SKM-1 (cell line): ENCODE measurements at regions not wholly inside any gene's neighbourhood (a gene's known extent, or its start where the extent isn't known, plus 50 kb on each side); places are given as distances from the start of the nearest gene placed in this dataset.
"Not testable (repeated sequence)": the region's sequence is repeated elsewhere in the genome, so short reads cannot be mapped to it uniquely, and the experiment has no call there.

Source experiments
- DNase-seq: peaks from one replicate; lab custom pipeline; 2025; ENCODE audit not compliant: unreplicated experiment; lab: John Stamatoyannopoulos, UW

DNA sequence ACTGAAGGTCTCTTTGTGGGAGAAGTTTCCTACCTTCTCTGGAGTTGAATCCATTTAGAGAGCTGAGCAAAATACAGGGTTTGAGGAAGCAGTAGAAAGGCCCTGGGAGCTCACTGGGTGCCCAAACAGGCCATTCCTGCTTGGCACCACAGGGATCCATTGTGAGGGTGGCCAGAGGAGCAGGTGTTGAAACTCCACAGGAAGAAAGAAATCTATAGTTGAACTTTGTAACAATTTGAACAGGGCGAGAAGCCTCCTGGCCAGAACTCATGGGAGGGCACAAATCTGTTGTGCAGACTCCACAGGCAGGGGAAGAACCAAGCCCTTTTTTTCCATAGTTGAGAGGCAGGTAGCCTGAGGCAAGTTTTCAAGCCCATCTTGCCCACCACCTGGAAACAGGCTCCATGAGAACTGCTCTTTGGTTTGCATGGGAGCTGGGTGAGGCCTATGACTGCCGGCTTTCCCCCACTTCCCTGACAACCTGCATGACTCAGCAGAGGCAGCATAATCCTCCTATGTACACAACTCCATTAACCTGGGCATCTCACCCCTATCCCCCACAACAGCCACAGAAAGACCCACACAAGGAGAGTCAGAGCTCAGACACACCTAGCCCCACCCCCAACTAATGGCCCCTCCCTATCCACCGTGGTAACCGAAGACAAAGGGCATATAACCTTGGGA is 1053.0 kb downstream of the TSN start:
- DNase-seq: no peak

DNA sequence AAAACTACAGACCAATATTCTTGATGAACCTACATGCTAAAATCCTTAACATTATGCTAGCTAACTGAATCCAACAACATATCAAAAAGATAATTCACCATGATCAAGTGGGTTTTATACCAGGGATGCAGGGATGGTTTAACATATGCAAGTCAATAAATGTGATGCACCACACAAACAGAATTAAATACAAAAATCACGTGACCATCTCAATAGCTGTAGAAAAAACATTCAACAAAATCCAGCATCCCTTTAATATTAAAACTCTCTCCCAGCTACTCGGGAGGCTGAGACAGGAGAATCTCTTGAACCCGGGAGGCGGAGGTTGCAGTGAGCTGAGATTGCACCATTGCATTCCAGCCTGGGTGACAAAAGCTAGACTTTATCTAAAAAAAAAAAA is 1056.8 kb downstream of the TSN start:
- not testable (repeated sequence) for DNase-seq

DNA sequence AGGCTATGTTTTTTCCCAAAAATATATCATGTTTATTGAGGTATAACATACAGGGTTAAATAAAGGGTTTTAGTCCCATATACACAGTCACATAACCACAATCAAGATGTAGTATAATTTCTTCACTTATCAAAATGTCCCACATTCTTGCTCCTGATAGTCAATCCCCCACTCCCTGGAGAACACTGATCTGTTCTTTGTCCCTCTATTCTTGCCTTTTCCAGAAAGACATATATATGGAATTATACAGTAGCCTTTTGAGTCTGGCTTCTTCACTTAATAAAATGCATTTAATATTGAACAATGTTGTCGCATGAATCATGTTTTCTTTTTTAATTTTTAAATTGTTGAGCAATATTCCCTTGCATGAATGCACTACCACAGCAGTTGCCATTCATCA is 1059.7 kb downstream of the TSN start:
- DNase-seq: no peak

DNA sequence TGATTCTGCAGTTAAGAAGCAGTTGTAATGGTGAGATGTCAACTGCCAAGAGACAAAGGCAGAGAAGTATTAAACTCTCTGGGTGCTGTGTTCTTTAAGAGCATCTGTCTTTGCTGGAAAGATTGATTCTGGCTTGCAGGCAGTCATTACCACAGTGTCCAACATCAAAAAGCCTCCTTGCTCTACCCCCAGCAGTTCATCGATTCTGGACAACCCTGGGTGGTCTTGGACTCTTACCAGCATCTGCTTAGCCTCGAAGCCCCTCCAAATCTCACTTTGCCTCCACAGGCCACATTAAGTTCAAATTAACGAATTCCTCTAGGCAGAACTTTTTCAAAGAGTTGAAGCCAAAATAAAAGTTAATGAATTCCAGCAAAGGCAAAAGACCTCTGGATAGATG is 1061.4 kb downstream of the TSN start:
- DNase-seq: no peak

DNA sequence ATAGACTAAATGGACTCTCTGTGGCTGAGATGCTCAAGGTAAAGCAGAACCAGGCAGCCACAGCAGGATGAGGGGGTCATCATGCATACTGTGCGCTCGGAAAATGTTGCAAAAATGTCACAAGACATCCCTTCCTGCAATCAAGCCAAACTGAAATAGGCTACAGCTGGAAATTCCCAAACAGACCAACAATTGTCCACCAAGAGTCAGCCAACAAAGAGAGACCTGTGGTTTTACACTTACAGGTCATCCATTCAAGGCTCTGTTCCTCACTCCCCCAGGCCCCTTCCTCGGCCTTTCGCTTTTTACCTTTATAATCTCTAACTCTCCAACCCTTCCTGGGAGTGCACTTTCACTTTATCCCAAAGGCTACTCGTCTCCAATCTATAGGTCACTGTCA is 1066.9 kb downstream of the TSN start:
- DNase-seq: no peak

DNA sequence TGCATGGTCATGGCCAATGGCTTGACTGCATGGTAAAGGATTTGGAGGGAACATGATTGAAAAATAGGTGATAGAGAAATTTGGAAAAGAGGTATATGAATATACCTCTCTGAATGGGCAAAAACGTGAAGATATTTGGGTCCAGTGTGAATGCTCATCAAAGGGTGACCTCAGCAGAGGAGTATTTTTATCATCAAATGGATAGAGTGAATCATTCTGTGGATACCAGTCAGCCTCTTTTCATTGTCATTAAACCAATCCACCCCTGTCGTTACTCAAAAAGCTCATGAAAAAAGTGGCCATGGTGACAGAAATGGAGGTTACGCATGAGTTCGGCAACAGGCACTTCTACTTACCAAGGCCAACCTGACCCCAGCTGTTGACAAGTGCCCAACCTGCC is 1074.7 kb downstream of the TSN start:
- no peak for DNase-seq

DNA sequence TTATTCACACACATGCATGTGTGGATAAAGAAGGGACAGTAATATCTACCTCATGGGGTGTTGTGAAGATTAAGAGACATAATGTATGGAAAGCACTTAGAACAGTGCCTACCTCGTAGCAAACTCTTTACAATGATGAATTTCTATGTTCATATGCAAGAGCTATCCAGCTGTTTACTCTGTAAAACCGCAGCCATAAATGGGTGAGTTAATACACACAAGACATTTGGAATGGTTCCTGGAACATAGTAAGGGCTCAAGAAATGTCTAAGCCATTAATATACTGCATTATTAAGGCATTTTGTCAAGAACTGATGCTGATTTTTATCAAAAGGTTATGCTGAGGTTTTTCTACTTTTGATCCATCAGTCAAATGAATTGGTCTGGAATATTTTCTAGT is 1076.2 kb downstream of the TSN start:
- no peak for DNase-seq

DNA sequence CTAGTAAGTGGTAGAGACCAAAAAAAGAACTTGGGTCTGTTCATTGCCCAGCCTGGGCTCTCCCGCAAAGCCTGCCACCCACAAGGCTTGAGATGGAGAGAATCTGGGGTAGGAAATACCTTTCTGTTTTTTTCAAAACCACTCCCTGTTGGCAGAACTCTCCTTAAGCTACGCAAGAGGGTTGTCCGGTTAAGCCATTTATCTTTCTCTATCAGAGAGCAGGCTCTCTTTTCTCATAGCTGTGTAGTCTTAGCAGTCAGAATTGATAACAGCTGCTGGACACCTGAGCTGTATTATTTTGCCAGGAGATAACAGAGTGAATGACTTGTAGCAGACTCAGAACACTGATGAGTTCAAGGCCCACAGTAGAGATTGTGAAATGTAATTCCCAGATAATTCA is 1088.1 kb downstream of the TSN start:
- DNase-seq: no peak

DNA sequence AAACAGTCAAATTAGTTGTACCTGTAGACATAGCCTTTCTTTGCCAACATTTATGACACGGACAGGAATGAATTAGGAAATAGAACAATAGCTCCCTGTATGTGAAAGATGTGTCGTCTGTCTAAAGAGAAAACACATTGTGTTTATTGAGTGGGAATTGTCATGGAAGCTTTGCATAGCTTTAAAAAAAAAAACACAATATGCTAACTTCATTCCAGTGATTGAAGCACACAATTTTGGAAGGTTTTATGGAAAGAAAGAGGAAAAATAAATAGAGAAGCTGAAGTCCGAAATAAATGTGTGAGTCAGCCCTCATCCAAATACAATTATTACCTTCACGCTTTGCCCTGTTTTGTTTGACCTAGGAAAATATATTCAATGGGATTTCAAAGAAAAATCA is 1095.7 kb downstream of the TSN start:
- DNase-seq: no peak

DNA sequence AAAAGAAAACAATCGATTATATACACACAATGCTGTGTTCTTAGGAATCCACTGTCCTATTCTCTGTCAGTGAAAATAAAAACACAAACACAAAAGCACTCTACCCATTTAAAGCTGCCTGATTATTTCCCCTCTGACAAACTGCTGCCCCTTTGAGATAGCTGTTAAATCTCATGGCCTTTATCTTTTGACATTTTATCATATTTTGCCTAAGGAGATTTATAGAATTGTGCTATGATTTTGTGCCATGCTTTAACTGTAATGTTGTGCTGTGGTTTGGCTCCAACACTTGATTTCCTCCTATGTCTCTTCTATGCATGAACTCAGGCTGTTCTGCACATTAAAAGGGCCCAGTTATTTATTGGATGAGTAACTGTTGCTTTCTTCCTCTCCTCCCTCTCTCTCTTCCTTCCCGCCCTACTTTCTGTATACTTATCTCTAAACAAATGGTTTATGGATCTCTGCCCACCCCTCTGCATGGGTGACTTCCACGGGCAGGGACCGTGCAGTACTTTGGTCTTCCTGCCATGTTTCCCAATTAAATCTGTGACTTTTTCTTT is 1096.6 kb downstream of the TSN start:
- no peak for DNase-seq

DNA sequence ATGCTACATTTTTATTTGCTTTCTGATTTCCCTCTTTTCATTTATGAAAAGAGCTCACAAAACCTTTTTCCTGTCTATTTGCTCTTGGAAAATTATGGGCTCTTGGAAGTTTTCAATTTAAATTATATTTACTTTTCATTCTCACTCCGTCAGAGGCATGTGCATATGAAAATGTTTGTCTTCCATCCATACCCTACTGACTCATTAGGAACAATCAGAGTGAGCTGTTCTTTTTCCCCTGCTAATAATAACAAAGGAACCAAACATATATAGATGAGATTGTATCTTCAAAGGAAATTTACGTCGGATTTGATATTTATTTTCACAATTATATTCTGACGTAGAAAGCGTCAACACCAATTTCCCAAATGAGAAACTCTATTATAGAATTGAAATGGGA is 1101.2 kb downstream of the TSN start:
- no peak for DNase-seq

DNA sequence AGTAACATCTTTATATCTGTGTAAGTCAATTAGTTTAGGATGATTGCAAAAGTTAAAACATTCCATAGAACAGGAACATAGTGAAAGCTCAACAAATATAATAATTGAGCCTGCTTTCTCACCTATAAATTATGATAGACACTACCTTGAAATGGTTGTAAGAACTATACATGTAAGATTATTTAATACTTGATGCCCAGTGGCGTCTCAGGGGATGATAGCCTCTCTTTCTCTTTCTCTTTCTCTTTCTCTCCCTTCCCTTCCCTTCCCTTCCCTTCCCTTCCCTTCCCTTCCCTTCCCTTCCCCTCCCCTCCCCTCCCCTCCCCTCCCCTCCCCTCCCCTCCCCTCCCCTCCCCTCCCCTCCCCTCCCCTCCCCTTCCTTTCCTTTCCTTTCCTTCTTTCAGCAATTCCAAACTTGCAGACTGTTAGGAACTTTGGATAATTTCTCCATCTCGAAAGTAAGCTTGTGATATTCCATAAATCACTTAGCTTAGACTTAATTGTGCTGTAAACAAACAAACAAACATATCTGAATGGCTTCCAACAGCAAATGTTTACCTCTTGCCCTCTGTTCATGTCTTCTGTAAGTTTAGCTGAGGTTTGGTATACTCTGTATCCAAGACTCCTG is 1102.7 kb downstream of the TSN start:
- DNase-seq: no peak

DNA sequence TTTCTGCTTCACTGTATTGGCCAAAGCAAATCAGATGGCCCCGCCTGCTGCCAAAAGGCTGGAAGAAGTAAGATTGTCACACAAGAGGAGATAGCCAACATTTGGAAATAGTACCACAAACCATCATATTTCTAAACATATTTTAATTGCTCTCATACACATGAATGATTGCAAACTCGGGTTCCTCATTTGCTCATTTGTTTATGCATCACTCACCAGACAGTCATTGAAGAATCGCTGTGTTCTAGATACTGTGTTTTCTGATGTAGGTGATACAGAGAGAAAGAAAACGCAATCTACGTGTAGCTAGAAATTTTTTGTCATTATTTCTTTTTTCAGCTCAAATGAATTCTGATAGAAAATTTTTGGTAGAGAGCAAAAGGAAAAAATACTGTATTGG is 1103.4 kb downstream of the TSN start:
- no peak for DNase-seq

DNA sequence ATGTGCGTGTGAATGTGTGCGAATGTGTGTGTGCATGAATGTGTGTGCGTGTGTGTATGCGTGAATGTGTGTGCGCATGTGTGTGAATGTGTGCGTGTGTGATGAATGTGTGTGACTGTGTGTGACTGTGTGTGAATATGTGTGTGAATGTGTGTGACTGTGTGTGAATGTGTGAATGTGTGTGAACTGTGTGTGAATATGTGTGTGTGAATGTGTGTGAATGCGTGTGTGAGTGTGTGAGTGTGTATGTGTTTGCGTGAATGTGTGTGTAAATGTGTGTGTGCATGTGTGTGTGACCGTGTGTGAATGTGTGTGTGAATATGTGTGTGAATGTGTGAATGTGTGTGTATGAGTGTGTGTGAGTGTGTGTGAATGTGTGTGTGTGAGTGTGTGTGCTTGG is 1103.8 kb downstream of the TSN start:
- no peak for DNase-seq

DNA sequence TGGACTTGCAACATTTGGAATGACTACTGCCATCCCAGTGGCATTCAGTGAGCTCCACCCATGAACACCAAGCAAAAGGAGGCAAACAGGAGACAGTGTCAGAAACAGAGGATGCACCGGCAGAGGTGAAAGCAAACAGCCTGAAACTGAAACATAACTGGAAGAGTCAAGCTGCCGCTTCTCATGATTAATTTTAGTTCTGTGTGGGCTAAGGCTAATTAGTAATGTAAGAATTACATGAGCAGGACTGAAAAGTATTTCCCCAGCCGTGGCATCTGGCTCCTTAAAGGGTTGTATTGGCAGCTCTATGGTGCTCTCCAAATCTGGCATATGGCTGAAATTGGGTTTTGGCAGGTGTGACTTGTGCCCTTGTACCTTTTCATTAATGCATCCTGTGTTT is 1108.1 kb downstream of the TSN start:
- DNase-seq: no peak

DNA sequence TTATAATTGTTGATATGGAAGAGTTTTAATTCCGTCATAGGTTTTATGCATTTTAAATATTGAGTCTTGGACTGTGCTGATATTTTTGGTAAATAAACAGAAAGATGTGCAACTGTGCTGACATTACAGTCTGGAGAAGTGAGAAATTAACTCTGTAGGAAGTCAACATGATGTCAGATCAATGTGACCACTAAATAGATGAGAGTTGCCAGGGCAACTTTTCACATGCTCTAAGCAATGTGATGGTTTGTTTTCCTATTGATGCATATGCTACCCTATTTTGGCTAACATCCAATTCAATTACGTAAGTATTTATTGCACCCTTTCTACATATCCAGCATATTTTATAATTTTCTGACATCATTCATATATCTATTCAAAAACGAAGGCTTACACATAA is 1109.3 kb downstream of the TSN start:
- no peak for DNase-seq

DNA sequence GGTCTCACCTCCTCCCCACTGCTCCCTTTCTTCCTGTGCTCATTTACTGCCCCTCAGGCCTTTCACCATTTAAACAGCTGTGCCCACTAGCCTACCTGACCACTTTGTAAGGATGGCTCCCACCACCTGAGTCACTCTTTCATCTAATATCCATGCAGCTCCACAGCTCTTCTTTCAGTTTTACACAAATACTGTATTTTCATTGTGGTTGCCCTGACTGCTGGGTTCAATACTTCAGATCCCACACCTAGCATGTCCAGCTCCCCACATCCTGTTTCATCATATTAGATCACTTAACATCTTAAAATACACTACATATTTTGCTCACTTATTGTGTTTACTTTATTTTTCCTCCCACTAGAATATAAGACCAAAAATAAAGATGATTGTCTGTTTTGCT is 1110.6 kb downstream of the TSN start:
- DNase-seq: no peak

DNA sequence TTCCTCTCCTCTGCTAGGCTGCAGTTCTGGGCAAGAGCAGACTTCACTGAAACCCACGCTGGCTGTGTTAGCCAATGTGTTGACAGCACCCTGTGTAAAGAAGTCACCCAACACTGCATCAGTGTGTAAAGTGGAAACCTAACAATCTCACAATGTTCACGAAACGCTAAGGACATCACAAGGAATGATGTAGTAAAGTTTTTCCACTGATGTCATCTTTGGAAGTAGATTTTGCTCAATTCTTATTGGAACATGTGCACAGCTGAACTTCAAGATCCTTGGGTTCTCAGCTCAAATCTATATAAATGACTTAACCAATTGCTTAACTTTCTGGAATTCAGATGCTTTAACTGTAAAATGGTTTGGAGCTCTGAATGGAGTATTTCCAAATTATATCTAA is 1112.5 kb downstream of the TSN start:
- DNase-seq: no peak

DNA sequence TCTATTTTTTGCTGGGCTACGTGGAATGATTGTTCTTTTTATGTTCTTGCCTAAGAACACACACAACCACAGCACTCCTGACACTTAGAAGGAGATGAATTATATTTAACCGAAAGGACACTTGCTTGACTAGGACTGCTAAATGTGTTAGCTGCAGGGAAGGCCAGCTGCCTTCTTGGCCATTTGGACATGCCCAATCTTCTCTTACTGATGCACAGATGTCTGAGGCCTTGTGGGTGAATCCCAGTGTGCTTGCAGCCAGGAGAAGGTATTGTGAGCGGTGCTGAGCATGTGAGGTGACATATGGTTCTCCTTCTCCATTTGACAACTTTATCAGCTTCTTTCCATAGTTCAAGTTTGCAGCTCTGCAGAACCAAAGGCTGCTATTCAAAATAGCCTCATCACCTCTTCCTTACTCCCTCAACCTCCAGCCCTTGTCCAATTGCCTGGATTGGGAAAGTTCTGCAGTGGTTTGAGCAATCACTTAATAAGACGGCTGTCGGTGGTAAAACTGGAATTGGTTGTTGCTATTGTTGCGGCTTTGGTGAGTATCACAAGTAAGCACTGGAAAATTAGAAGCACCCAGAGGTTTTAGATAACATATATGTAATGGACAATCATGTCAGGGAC is 1113.3 kb downstream of the TSN start:
- no peak for DNase-seq

DNA sequence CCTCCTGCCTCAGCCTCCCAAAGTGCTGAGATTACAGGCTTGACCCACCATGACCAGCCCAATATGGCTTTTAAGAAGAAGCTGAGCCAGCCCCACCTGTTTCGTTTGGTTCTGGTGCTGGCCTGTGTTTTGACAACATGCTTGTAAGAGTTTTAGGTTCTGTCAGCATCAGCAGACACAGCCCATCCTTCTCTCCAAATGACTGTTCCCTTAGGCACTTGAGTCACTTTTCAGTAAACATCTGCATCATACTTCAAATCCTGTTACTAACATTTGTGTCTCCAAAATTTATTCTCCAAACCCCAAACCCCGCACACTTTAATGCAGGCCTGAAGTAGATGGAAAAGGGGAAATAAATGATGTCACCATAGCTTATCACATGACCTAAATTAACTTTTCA is 1118.5 kb downstream of the TSN start:
- DNase-seq: no peak

DNA sequence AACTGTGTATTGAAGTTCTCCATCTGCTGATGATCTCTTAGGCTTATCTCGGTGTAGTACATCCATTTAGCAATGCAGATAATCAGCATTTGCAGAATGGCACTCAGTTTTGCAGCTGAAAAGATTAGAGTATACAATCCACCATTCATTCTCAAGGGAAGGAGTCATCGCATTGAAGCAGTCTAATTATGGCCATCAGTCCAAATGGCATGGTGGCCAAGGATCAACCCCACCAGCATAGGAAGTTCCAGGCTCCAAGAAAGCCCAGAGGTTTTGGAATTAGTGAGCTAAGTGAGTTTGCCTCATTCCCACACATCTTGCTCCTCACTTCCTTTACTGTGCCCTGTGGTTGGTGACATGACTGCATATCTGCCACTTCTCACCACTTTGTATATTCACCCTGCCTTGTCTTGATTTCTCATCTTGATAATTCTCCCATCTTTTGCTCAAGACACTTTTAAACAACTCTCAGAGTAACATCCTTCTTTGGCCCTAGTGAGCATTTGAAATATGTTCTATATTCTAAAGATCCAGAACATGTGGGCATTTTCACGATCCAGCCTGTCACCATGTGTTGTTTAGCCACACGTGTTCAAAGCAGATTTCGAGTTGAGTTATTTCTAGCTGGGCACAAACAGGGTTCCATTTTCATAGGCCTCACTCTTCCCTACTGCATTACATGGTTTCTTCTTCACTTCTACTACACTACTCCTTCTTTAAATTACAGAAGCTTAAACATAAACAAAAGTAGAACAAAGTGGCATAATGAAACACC is 1119.8 kb downstream of the TSN start:
- no peak for DNase-seq

DNA sequence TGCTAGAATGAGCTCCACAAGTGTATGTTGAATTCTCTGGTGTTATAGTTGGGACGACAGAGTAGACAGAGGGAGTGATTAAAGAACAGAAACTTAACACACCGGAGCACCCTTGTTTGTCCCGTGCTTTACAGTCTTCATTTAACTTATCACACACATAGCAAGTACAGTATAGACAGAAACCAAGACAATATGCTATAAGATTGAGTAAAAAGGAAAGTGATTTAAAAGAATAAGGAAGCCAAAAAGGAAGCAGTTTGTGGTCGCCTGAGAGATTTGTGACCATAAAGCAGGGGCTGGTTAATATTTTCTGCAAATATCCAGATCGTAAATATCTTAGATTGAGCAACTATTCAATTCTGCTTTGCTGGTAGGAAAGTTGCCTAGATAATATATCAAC is 1128.4 kb downstream of the TSN start:
- no peak for DNase-seq
